HEK293T (cell line): ENCODE measurements at regions not wholly inside any gene's neighbourhood (a gene's known extent, or its start where the extent isn't known, plus 50 kb on each side); places are given as distances from the start of the nearest gene placed in this dataset.

Experiments used
- ARNT ChIP-seq: fragments of 450-650 bp; IDR thresholded peaks from 2 replicates; pipeline ENCODE4 v1.6.1; 2017; ENCODE audit warnings: mild to moderate bottlenecking
- BHLHE40 ChIP-seq: fragments of 450-650 bp; IDR thresholded peaks from 2 replicates; pipeline ENCODE4 v1.6.1; 2016; ENCODE audit warnings: mild to moderate bottlenecking, moderate library complexity, borderline replicate concordance
- ELF4 ChIP-seq: fragments of 450-650 bp; IDR thresholded peaks from 2 replicates; pipeline ENCODE4 v1.6.1; 2017; ENCODE audit warnings: antibody characterized with exemption
- FOXA1 ChIP-seq: fragments of 450-650 bp; IDR thresholded peaks from 2 replicates; pipeline ENCODE4 v1.6.1; 2016; ENCODE audit warnings: mild to moderate bottlenecking
- FOXK2 ChIP-seq: fragments of 450-650 bp; IDR thresholded peaks from 2 replicates; pipeline ENCODE4 v1.6.1; 2016; ENCODE audit warnings: mild to moderate bottlenecking
- FOXM1 ChIP-seq: fragments of 450-650 bp; IDR thresholded peaks from 2 replicates; pipeline ENCODE4 v1.6.1; 2017; ENCODE audit warnings: mild to moderate bottlenecking, borderline replicate concordance
- L3MBTL2 ChIP-seq: fragments of 450-650 bp; conservative IDR thresholded peaks from 2 replicates; pipeline ENCODE4 v1.6.1; 2016; ENCODE audit warnings: mild to moderate bottlenecking
- LEF1 ChIP-seq: fragments of 450-650 bp; IDR thresholded peaks from 2 replicates; pipeline ENCODE4 v1.6.1; 2017; ENCODE audit warnings: mild to moderate bottlenecking, borderline replicate concordance
- SP1 ChIP-seq: fragments of 450-650 bp; IDR thresholded peaks from 2 replicates; pipeline ENCODE4 v1.6.1; 2017
- SUZ12 ChIP-seq: fragments of 450-650 bp; IDR thresholded peaks from 2 replicates; pipeline ENCODE4 v1.6.1; 2016; ENCODE audit warnings: mild to moderate bottlenecking
- TARDBP ChIP-seq: fragments of 450-650 bp; IDR thresholded peaks from 2 replicates; pipeline ENCODE4 v1.6.1; 2016
- ZNF384 ChIP-seq: fragments of 450-650 bp; IDR thresholded peaks from 2 replicates; pipeline ENCODE4 v1.6.1; 2016
- TF ChIP-seq, protein P1 (sequence below): fragments of 450-650 bp; IDR thresholded peaks from 2 replicates; pipeline ENCODE4 v1.6.1; 2016

DNA sequence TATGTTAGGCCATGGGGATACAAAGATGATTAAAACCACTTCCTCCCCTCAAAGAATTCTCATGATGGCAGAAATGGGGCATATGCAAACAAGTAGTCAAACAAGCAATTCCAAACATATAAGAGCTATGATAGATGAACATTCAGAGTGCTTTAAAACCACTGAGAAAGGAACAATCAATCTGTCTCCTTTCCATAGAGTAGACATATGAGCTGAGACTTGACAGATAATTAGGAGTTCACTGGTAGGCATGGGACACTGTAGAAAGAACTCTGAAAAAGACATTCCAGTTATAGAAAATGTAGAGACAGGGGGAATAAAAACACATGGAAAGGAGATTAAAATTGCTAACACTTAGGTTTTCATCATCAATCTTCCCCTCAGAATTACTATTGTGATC lies 372.8 kb downstream of the KLHL4 start:
- no peak for TF ChIP-seq ZNF384
- no peak for TF ChIP-seq ELF4
- TF ChIP-seq FOXM1, result no peak
- TF ChIP-seq LEF1, result no peak
- TF ChIP-seq, protein P1, sequence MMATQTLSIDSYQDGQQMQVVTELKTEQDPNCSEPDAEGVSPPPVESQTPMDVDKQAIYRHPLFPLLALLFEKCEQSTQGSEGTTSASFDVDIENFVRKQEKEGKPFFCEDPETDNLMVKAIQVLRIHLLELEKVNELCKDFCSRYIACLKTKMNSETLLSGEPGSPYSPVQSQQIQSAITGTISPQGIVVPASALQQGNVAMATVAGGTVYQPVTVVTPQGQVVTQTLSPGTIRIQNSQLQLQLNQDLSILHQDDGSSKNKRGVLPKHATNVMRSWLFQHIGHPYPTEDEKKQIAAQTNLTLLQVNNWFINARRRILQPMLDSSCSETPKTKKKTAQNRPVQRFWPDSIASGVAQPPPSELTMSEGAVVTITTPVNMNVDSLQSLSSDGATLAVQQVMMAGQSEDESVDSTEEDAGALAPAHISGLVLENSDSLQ, result no peak
- no peak for TF ChIP-seq BHLHE40
- TF ChIP-seq TARDBP, result no peak
- no peak for TF ChIP-seq FOXA1
- TF ChIP-seq FOXK2, result no peak
- TF ChIP-seq L3MBTL2, result no peak
- TF ChIP-seq ARNT, result no peak
- no peak for TF ChIP-seq SUZ12
- no peak for TF ChIP-seq SP1
